B cell (primary cell): ENCODE measurements at regions not wholly inside any gene's neighbourhood (a gene's known extent, or its start where the extent isn't known, plus 50 kb on each side); places are given as distances from the start of the nearest gene placed in this dataset.

ENCODE experiments used
- ATAC-seq: fragments of 200-7000 bp; cut with Tn5 transposase; one replicate; pipeline ENCODE4 v1.10.0; 2021; ENCODE audit warnings: low read depth, mild to moderate bottlenecking, moderate number of reproducible peaks, moderate library complexity
- CTCF ChIA-PET: fragments of 350-600 bp; sonication (Branson Sonifier 250); formaldehyde crosslinking; loops from one replicate; lab custom pipeline; 2021; ENCODE audit warnings: antibody characterized with exemption, inconsistent platforms; lab: Charles Lee
- POLR2A ChIA-PET: fragments of 350-600 bp; sonication (Branson Sonifier 250); formaldehyde crosslinking; loops from one replicate; lab custom pipeline; 2021; ENCODE audit warnings: antibody characterized with exemption; lab: Charles Lee
- DNase-seq: peaks from one replicate; pipeline ENCODE4 v3.0.0; 2013
- H2AFZ ChIP-seq: 2 replicates; pipeline ENCODE4 v1.6.1; 2012; ENCODE audit warnings: mild to moderate bottlenecking, low read depth, low read length; ENCODE audit not compliant: insufficient read depth, poor library complexity, severe bottlenecking
- H3K27ac ChIP-seq, 2 donors: 1 replicate in 1 of 2; 2 replicates in 1 of 2; pipeline ENCODE4 v1.5.1; 2012 to 2013; ENCODE audit warnings: low read length in 2 of 2, mild to moderate bottlenecking in 2 of 2, moderate library complexity in 1 of 2
- H3K27me3 ChIP-seq, 4 experiments: fragments of 200-600 bp in 1 of 4; sonication (generic) in 1 of 4; replicated peaks in 1 of 4; 1 replicate in 2 of 4; 2 replicates in 2 of 4; pipeline versions ENCODE4 v1.6.1 to v1.7.0; 2013 to 2016; ENCODE audit warnings: low read length in 3 of 4, mild to moderate bottlenecking in 2 of 4, mixed read lengths in 1 of 4, moderate library complexity in 1 of 4; ENCODE audit not compliant: insufficient read depth in 4 of 4, control insufficient read depth in 3 of 4; ENCODE audit errors: control extremely low read depth in 1 of 4
- H3K36me3 ChIP-seq, 2 experiments: replicated peaks in 1 of 2; 1 replicate in 1 of 2; 2 replicates in 1 of 2; pipeline versions ENCODE4 v1.6.1 to v1.7.1; 2013; ENCODE audit warnings: low read length in 1 of 2; ENCODE audit not compliant: insufficient read depth in 2 of 2, control insufficient read depth in 1 of 2; ENCODE audit errors: control extremely low read depth in 1 of 2, extremely low read depth in 1 of 2
- H3K4me1 ChIP-seq, 2 donors: fragments of 200-600 bp in 1 of 2; sonication (generic) in 1 of 2; 1 replicate in 1 of 2; 2 replicates in 1 of 2; pipeline versions ENCODE4 v1.5.1 to v1.6.1; 2013 to 2017; ENCODE audit warnings: low read length in 2 of 2; ENCODE audit not compliant: control insufficient read depth in 2 of 2, insufficient read depth in 2 of 2
- H3K4me2 ChIP-seq: replicated peaks from 2 replicates; pipeline ENCODE3; 2012; ENCODE audit warnings: mild to moderate bottlenecking, low read depth, low read length; ENCODE audit not compliant: poor library complexity, severe bottlenecking
- H3K4me3 ChIP-seq, 5 experiments: fragments of 200-600 bp in 1 of 5; sonication (generic) in 1 of 5; 1 replicate in 3 of 5; 2 replicates in 2 of 5; pipeline versions ENCODE4 v1.5.1 to v1.7.0; 2011 to 2016; ENCODE audit warnings: low read length in 4 of 5, mild to moderate bottlenecking in 4 of 5, low read depth in 2 of 5, control low read depth in 1 of 5, moderate library complexity in 1 of 5; ENCODE audit not compliant: insufficient read depth in 1 of 5; ENCODE audit errors: control extremely low read depth in 1 of 5, extremely low read depth in 1 of 5
- H3K79me2 ChIP-seq: fragments of 200-600 bp; sonication (generic); one replicate; pipeline ENCODE4 v1.6.0; 2016; ENCODE audit warnings: low read length; ENCODE audit not compliant: control insufficient read depth, insufficient read depth
- H3K9ac ChIP-seq: fragments of 200-600 bp; sonication (generic); 2 replicates; pipeline ENCODE4 v1.6.1; 2017; ENCODE audit warnings: mild to moderate bottlenecking, low read length, moderate library complexity
- H3K9me3 ChIP-seq, 3 donors: one replicate each; pipeline versions ENCODE4 v1.6.1 to v1.7.1; 2013; ENCODE audit warnings: low read length in 2 of 3; ENCODE audit not compliant: control insufficient read depth in 2 of 3, insufficient read depth in 1 of 3; ENCODE audit errors: control extremely low read depth in 1 of 3
- H4K20me1 ChIP-seq: 2 replicates; pipeline ENCODE4 v1.6.0; 2012; ENCODE audit warnings: mild to moderate bottlenecking, low read length; ENCODE audit not compliant: insufficient read depth, control insufficient read depth, poor library complexity, severe bottlenecking
- H3K27ac Mint-ChIP-seq: one replicate; pipeline ENCODE4 v1.8.0; 2021; ENCODE audit warnings: mixed read lengths
- H3K27me3 Mint-ChIP-seq: one replicate; pipeline ENCODE4 v1.8.0; 2021; ENCODE audit warnings: mixed read lengths
- H3K4me1 Mint-ChIP-seq: one replicate; pipeline ENCODE4 v1.8.0; 2021; ENCODE audit warnings: mixed read lengths
- H3K4me3 Mint-ChIP-seq: one replicate; pipeline ENCODE4 v1.8.0; 2021; ENCODE audit warnings: mixed read lengths
- H3K9me3 Mint-ChIP-seq: one replicate; pipeline ENCODE4 v1.8.0; 2022; ENCODE audit warnings: mixed read lengths; ENCODE audit not compliant: insufficient read depth
- CTCF ChIP-seq: fragments of 200-600 bp; IDR thresholded peaks from one replicate; pipeline ENCODE4 v1.8.0; 2022; ENCODE audit warnings: antibody characterized with exemption, mild to moderate bottlenecking
- EZH2 ChIP-seq: IDR thresholded peaks from 2 replicates; pipeline ENCODE4 v1.6.1; 2012; ENCODE audit warnings: borderline replicate concordance, low read depth, mild to moderate bottlenecking, moderate library complexity, low read length; ENCODE audit not compliant: insufficient read depth, poor library complexity, severe bottlenecking
- WGBS: methylation state at CpG from one replicate; pipeline ENCODE4 v1.1.5; 2013; ENCODE audit warnings: missing lambda C conversion rate; ENCODE audit not compliant: insufficient coverage; 5-methylcytosine and 5-hydroxymethylcytosine counted together
- intact Hi-C: fragments of 100-400 bp; cut with micrococcal nuclease; formaldehyde crosslinking; loops from one replicate; pipeline ENCODE4 v1.10.0; 2022

- ATAC-seq (no peak), DNase-seq (no peak)
- H3K27me3 ChIP-seq = no peaks in the 10 kb centered on the region
- H2AFZ ChIP-seq = no peak overlapping the region
- intact Hi-C loops = no loop called here
- no peak overlapping the region for H3K4me2 ChIP-seq
- ChIA-PET POLR2A (interaction anchor here (0.6 kb wide), 1 partner anchor 248 kb away, joined by 3 read pairs; no protein-coding TSS in a partner anchor), CTCF (no interaction called here)
- Mint-ChIP-seq H3K27me3 (no peaks in the 10 kb centered on the region), H3K4me3 (no peak overlapping the region), H3K9me3 (no peaks in the 10 kb centered on the region), H3K4me1 (no peaks in the 10 kb centered on the region), H3K27ac (no peak overlapping the region)
- H3K4me1 ChIP-seq = no peaks in the 10 kb centered on the region
- no peaks in the 10 kb centered on the region for H3K79me2 ChIP-seq
- H3K4me3 ChIP-seq = no peak overlapping the region
- no peak overlapping the region for H3K27ac ChIP-seq
- TF ChIP-seq EZH2 = no peak
- no peak for TF ChIP-seq CTCF
- WGBS = 83% methylated on average over 1 of the region's 2 CpGs
- no peak overlapping the region for H3K9ac ChIP-seq
- H3K36me3 ChIP-seq = no peaks in the 10 kb centered on the region
- H4K20me1 ChIP-seq = no peaks in the 10 kb centered on the region
- no peaks in the 10 kb centered on the region for H3K9me3 ChIP-seq
Measured at GRCh38 chr1:172790245-172790644, 131.3 kb downstream of the FASLG start.

- POLR2A ChIA-PET = interaction anchor here (0.6 kb wide), 1 partner anchor 200 kb away, joined by 3 read pairs; no protein-coding TSS in a partner anchor
- TF ChIP-seq EZH2 (no peak), CTCF (no peak)
- WGBS = no CpG with 5 or more reads among the region's 3 CpGs
- ATAC-seq = no peak
- no peak overlapping the region for H3K27ac ChIP-seq
- Mint-ChIP-seq H3K9me3 (no peaks in the 10 kb centered on the region), H3K4me3 (no peak overlapping the region), H3K27me3 (no peaks in the 10 kb centered on the region), H3K4me1 (no peaks in the 10 kb centered on the region), H3K27ac (no peak overlapping the region)
- no peaks in the 10 kb centered on the region for H3K36me3 ChIP-seq
- H3K79me2 ChIP-seq = no peaks in the 10 kb centered on the region
- no peak overlapping the region for H3K9ac ChIP-seq
- H3K9me3 ChIP-seq = peaks cover 0 to 2% (median 0%) of the 10 kb centered on the region in 3 donors
- H3K27me3 ChIP-seq = no peaks in the 10 kb centered on the region
- no peak overlapping the region for H2AFZ ChIP-seq
- no peaks in the 10 kb centered on the region for H4K20me1 ChIP-seq
- DNase-seq = no peak
- no peak overlapping the region for H3K4me3 ChIP-seq
- no peaks in the 10 kb centered on the region for H3K4me1 ChIP-seq
- H3K4me2 ChIP-seq = no peak overlapping the region
- intact Hi-C loops = no loop called here
- CTCF ChIA-PET = interaction anchor here (1.3 kb wide), 1 partner anchor 74 kb away, joined by 3 read pairs; no protein-coding TSS in a partner anchor
Measured at GRCh38 chr1:172793823-172794222, 134.9 kb downstream of the FASLG start.
